K562 (cell line): ENCODE measurements at regions not wholly inside any gene's neighbourhood (a gene's known extent, or its start where the extent isn't known, plus 50 kb on each side); places are given as distances from the start of the nearest gene placed in this dataset.

Experiments
- FOSL1 ChIP-seq: fragments of 200-800 bp; sonication (Bioruptor generic); conservative IDR thresholded peaks from 2 replicates; pipeline ENCODE4 v1.6.1; 2016; ENCODE audit warnings: missing genetic modification characterization, missing compliant biosample characterization
- FOXA3 ChIP-seq, 2 experiments: fragments of 450-650 bp in 1 of 2; sonication (generic) in 1 of 2; formaldehyde crosslinking; IDR thresholded peaks in 1 of 2; conservative IDR thresholded peaks in 1 of 2; 2 replicates each; pipeline versions ENCODE4 v1.4.0 to v1.8.0; 2020 to 2022; ENCODE audit warnings: mild to moderate bottlenecking in 2 of 2, missing genetic modification reagents in 1 of 2
- HES1 ChIP-seq: fragments of 450-650 bp; IDR thresholded peaks from 2 replicates; pipeline ENCODE4 v1.6.1; 2016; ENCODE audit warnings: low read depth, mild to moderate bottlenecking, moderate library complexity
- MAFK ChIP-seq: IDR thresholded peaks from 2 replicates; pipeline ENCODE4 v1.6.1; 2011; ENCODE audit warnings: low read length, improper control_type of control experiment
- MYC ChIP-seq, 2 experiments: fragments of 250-450 bp in 1 of 2; sonication (Bioruptor Pico) in 1 of 2; IDR thresholded peaks; 2 replicates each; pipeline versions ENCODE4 v1.5.1 to v1.6.1; 2012 to 2021; ENCODE audit warnings: low read depth in 2 of 2, borderline replicate concordance in 1 of 2, improper control_type of control experiment in 1 of 2, low read length in 1 of 2, mild to moderate bottlenecking in 1 of 2, moderate library complexity in 1 of 2
- NCOR1 ChIP-seq: fragments of 450-650 bp; IDR thresholded peaks from 2 replicates; pipeline ENCODE4 v1.6.1; 2016; ENCODE audit warnings: mild to moderate bottlenecking, moderate library complexity
- NFRKB ChIP-seq: fragments of 450-650 bp; IDR thresholded peaks from 2 replicates; pipeline ENCODE4 v1.6.1; 2016; ENCODE audit warnings: low read depth
- SMARCA4 ChIP-seq: fragments of 450-650 bp; IDR thresholded peaks from 2 replicates; pipeline ENCODE4 v1.6.1; 2016
- TEAD1 ChIP-seq, 2 experiments: fragments of 450-650 bp in 1 of 2; sonication (generic) in 1 of 2; formaldehyde crosslinking; IDR thresholded peaks; 2 replicates each; pipeline versions ENCODE4 v1.4.0 to v1.8.0; 2020 to 2022; ENCODE audit warnings: mild to moderate bottlenecking in 2 of 2, missing genetic modification reagents in 1 of 2
- USF2 ChIP-seq: sonication (generic); formaldehyde crosslinking; IDR thresholded peaks from 2 replicates; pipeline ENCODE4 v1.5.0; 2020; ENCODE audit warnings: missing genetic modification reagents
- ZFP36 ChIP-seq: fragments of 150-350 bp; IDR thresholded peaks from 2 replicates; pipeline ENCODE4 v1.6.1; 2018; ENCODE audit warnings: low read length, low read depth; ENCODE audit not compliant: partially characterized antibody
- ZNF354B ChIP-seq: fragments of 250-450 bp; sonication (Bioruptor Pico); IDR thresholded peaks from 2 replicates; pipeline ENCODE4 v1.4.0; 2020
- ZNF407 ChIP-seq: fragments of 450-650 bp; IDR thresholded peaks from 2 replicates; pipeline ENCODE4 v1.6.1; 2016; ENCODE audit warnings: low read depth
- TF ChIP-seq, protein P1 (sequence below): sonication (generic); formaldehyde crosslinking; IDR thresholded peaks from 2 replicates; pipeline ENCODE4 v1.8.0; 2022; ENCODE audit warnings: mild to moderate bottlenecking, missing genetic modification reagents

DNA sequence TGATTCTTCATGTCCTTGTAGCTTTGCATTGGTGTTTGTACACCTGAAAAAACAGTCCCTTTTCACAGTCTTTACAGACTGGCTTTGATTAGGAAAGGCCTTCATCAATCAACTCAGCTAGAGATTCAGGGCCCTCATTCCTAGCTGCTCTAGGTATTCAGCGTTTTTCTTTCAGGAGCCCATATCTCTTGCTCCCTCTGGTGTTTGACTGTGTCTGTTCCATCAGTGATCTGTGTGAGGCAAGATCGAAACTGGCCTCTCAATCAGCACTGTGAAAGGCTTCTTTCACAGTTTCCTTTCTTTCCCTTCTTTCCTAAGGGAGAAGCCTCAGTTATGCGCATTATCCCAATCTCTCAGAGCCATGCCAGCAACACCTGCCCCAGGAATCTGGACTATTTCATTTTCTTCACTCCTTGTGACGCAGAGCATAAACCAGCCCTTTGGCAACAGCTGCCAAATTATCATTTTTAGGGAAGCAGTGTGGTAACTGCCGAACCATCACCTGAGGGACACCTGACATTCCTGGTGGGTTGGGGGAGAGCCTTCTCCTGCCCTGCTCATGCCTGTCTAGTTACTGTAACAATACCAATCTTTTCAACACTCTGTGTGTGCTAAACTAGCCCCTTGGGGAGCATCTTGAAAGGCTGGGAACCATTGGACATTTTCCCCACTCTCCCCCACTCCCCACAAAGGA is 75.7 kb upstream of the CCDC71L start (continued):
- TF ChIP-seq HES1 = no peak
- peak; percentile 30; the same call in 1 of the 2 replicates for TF ChIP-seq MAFK
- 0 out of 2 replicates have a peak, but pooled peaks have one; percentile 26 for TF ChIP-seq MYC (IDR thresholded peaks at IDR 0.05; ENCODE audit: low read depth, low read length)
- no peak for TF ChIP-seq MYC (CRISPR knock-in tag; IDR thresholded peaks at IDR 0.05; ENCODE audit: borderline replicate concordance, low read depth)
- TF ChIP-seq FOSL1 (tag) = peak; percentile 62
- TF ChIP-seq USF2 (CRISPR knock-in tag) = no peak
- TF ChIP-seq FOXA3 (CRISPR knock-in tag; conservative IDR thresholded peaks at IDR 0.05 in 1 of 2, IDR thresholded peaks at IDR 0.05 in 1 of 2) = no peak
- peak; percentile 25; the same call in 1 of the 2 replicates for TF ChIP-seq NFRKB
- TF ChIP-seq ZNF407 = no peak
- 0 out of 2 replicates have a peak, but pooled peaks have one; percentile 24 for TF ChIP-seq SMARCA4
- TF ChIP-seq NCOR1 = no peak
- peak in 1 of 2 experiments; percentile 22; a peak in 1 of 4 replicates for TF ChIP-seq TEAD1 (CRISPR knock-in tag; IDR thresholded peaks at IDR 0.05)
- 0 out of 2 replicates have a peak, but pooled peaks have one; percentile 3 for TF ChIP-seq ZNF354B (CRISPR knock-in tag)
- TF ChIP-seq, protein P1, sequence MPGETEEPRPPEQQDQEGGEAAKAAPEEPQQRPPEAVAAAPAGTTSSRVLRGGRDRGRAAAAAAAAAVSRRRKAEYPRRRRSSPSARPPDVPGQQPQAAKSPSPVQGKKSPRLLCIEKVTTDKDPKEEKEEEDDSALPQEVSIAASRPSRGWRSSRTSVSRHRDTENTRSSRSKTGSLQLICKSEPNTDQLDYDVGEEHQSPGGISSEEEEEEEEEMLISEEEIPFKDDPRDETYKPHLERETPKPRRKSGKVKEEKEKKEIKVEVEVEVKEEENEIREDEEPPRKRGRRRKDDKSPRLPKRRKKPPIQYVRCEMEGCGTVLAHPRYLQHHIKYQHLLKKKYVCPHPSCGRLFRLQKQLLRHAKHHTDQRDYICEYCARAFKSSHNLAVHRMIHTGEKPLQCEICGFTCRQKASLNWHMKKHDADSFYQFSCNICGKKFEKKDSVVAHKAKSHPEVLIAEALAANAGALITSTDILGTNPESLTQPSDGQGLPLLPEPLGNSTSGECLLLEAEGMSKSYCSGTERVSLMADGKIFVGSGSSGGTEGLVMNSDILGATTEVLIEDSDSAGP (CRISPR knock-in tag) = no peak
- peak; percentile 67 for TF ChIP-seq ZFP36
